CD14-positive monocyte (primary cell): ENCODE measurements at regions not wholly inside any gene's neighbourhood (a gene's known extent, or its start where the extent isn't known, plus 50 kb on each side); places are given as distances from the start of the nearest gene placed in this dataset.

Experiments used
- DNase-seq, 3 donors: peaks; one replicate each; pipeline ENCODE4 v3.0.0-alpha.2; 2011 to 2022
- H2AFZ ChIP-seq: 2 replicates; pipeline ENCODE4 v1.6.0; 2012; ENCODE audit warnings: mild to moderate bottlenecking, low read depth, low read length, inconsistent platforms; ENCODE audit not compliant: insufficient read depth, poor library complexity, severe bottlenecking
- H3K27ac ChIP-seq, 2 donors: 1 replicate in 1 of 2; 2 replicates in 1 of 2; pipeline ENCODE4 v1.5.1; 2012 to 2013; ENCODE audit warnings: low read length in 2 of 2, control low read depth in 1 of 2, inconsistent platforms in 1 of 2, low read depth in 1 of 2, mild to moderate bottlenecking in 1 of 2
- H3K27me3 ChIP-seq, 2 donors: one replicate each; pipeline versions ENCODE4 v1.6.0 to v1.6.1; 2011 to 2013; ENCODE audit warnings: low read length in 2 of 2; ENCODE audit not compliant: control insufficient read depth in 2 of 2, insufficient read depth in 2 of 2
- H3K36me3 ChIP-seq, 2 donors: replicated peaks in 1 of 2; 1 replicate in 1 of 2; 2 replicates in 1 of 2; pipeline versions ENCODE4 v1.5.1 to v1.6.1; 2012 to 2013; ENCODE audit warnings: low read length in 2 of 2, control low read depth in 1 of 2, inconsistent platforms in 1 of 2, mild to moderate bottlenecking in 1 of 2; ENCODE audit not compliant: insufficient read depth in 2 of 2, control insufficient read depth in 1 of 2
- H3K4me1 ChIP-seq, 2 donors: 1 replicate in 1 of 2; 2 replicates in 1 of 2; pipeline versions ENCODE4 v1.5.1 to v1.6.1; 2012 to 2013; ENCODE audit warnings: low read length in 2 of 2, control low read depth in 1 of 2, inconsistent platforms in 1 of 2, mild to moderate bottlenecking in 1 of 2, moderate library complexity in 1 of 2; ENCODE audit not compliant: insufficient read depth in 2 of 2, control insufficient read depth in 1 of 2
- H3K4me2 ChIP-seq: replicated peaks from 2 replicates; pipeline ENCODE3; 2012; ENCODE audit warnings: low read length, moderate library complexity, mild to moderate bottlenecking; ENCODE audit not compliant: poor library complexity, severe bottlenecking; ENCODE audit errors: extremely low read depth
- H3K4me3 ChIP-seq, 3 experiments: fragments of 200-600 bp in 1 of 3; sonication (generic) in 1 of 3; replicated peaks in 1 of 3; 1 replicate in 2 of 3; 2 replicates in 1 of 3; pipeline ENCODE4 v1.5.1; 2011 to 2013; ENCODE audit warnings: low read length in 3 of 3, mild to moderate bottlenecking in 3 of 3, control low read depth in 2 of 3, low read depth in 2 of 3, inconsistent platforms in 1 of 3, moderate library complexity in 1 of 3
- H3K79me2 ChIP-seq: 2 replicates; pipeline ENCODE4 v1.6.0; 2012; ENCODE audit warnings: mild to moderate bottlenecking, control low read depth, inconsistent platforms, low read length, moderate library complexity; ENCODE audit not compliant: insufficient read depth
- H3K9ac ChIP-seq: 2 replicates; pipeline ENCODE4 v1.6.0; 2017; ENCODE audit warnings: low read length, mild to moderate bottlenecking; ENCODE audit not compliant: insufficient read depth, poor library complexity, severe bottlenecking
- H3K9me3 ChIP-seq, 2 donors: replicated peaks in 1 of 2; 1 replicate in 1 of 2; 2 replicates in 1 of 2; pipeline versions ENCODE4 v1.5.1 to v1.6.1; 2012 to 2013; ENCODE audit warnings: low read length in 2 of 2, control low read depth in 1 of 2; ENCODE audit not compliant: control insufficient read depth in 1 of 2, insufficient read depth in 1 of 2
- H4K20me1 ChIP-seq: 2 replicates; pipeline ENCODE4 v1.6.0; 2012; ENCODE audit warnings: mild to moderate bottlenecking, low read length, control low read depth, moderate library complexity; ENCODE audit not compliant: insufficient read depth
- H3K27ac Mint-ChIP-seq, 7 donors: one replicate each; pipeline ENCODE4 v1.8.0; 2020; ENCODE audit warnings: mild to moderate bottlenecking in 7 of 7, mixed read lengths in 7 of 7, moderate library complexity in 6 of 7, inconsistent platforms in 2 of 7
- H3K27me3 Mint-ChIP-seq, 3 donors: one replicate each; pipeline ENCODE4 v1.8.0; 2021 to 2022; ENCODE audit warnings: low read depth in 3 of 3, mild to moderate bottlenecking in 3 of 3, mixed read lengths in 3 of 3, moderate library complexity in 3 of 3, inconsistent platforms in 1 of 3
- H3K36me3 Mint-ChIP-seq, 2 donors: one replicate each; pipeline ENCODE4 v1.8.0; 2020; ENCODE audit warnings: mixed read lengths in 2 of 2, inconsistent platforms in 1 of 2, mild to moderate bottlenecking in 1 of 2
- H3K4me1 Mint-ChIP-seq: one replicate; pipeline ENCODE4 v1.8.0; 2020; ENCODE audit warnings: mild to moderate bottlenecking, mixed read lengths
- H3K4me3 Mint-ChIP-seq, 2 donors: one replicate each; pipeline ENCODE4 v1.8.0; 2020; ENCODE audit warnings: mild to moderate bottlenecking in 2 of 2, mixed read lengths in 2 of 2, moderate library complexity in 1 of 2
- H3K9me3 Mint-ChIP-seq, 7 donors: one replicate each; pipeline ENCODE4 v1.8.0; 2020 to 2022; ENCODE audit warnings: mixed read lengths in 7 of 7, mild to moderate bottlenecking in 6 of 7, moderate library complexity in 6 of 7, inconsistent platforms in 2 of 7
- CTCF ChIP-seq: fragments of 200-600 bp; IDR thresholded peaks from one replicate; pipeline ENCODE4 v1.8.0; 2022; ENCODE audit warnings: antibody characterized with exemption, mild to moderate bottlenecking
- WGBS: methylation state at CpG from one replicate; pipeline ENCODE4 v1.1.5; 2013; ENCODE audit warnings: missing lambda C conversion rate; ENCODE audit not compliant: insufficient coverage; 5-methylcytosine and 5-hydroxymethylcytosine counted together
- intact Hi-C, 2 donors: fragments of 100-400 bp; cut with micrococcal nuclease; formaldehyde crosslinking; loops; one replicate each; pipeline versions ENCODE4 v1.15.0 to v1.15.1; 2023

DNA sequence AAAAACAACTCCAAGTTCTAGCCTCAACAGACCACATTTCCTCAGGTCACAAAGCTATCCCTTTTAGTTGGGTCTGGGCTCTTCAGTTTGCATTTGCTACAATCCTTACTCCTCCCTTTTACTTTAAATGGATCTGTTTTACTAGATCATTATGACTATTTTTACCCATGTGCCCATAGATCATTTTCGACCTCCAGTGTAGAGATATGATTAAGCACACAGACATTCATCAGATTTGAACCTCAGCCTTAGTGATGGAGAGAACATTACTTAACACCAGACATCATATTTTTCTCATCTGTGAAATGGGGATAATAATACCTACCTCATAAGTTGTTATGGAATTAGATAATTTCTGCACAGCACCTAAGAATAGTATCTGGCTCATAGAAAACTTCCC is 141.9 kb downstream of the NPR3 start:
- H3K27me3 ChIP-seq = no peaks in the 10 kb centered on the region
- no peaks in the 10 kb centered on the region for H3K4me1 Mint-ChIP-seq
- TF ChIP-seq CTCF = no peak
- H3K27ac ChIP-seq = no peak overlapping the region
- no peaks in the 10 kb centered on the region for H3K36me3 Mint-ChIP-seq
- no peak overlapping the region for H3K4me3 Mint-ChIP-seq
- no peaks in the 10 kb centered on the region for H3K79me2 ChIP-seq
- intact Hi-C loops = no loop called here
- peaks cover 0 to 2% (median 1%) of the 10 kb centered on the region in 3 donors for H3K27me3 Mint-ChIP-seq
- H2AFZ ChIP-seq = no peak overlapping the region
- H3K36me3 ChIP-seq = no peaks in the 10 kb centered on the region
- no peaks in the 10 kb centered on the region for H3K9me3 ChIP-seq
- no peaks in the 10 kb centered on the region for H4K20me1 ChIP-seq
- peaks cover 0 to 5% (median under 1%) of the 10 kb centered on the region in 7 donors for H3K9me3 Mint-ChIP-seq
- no peak for DNase-seq
- H3K4me2 ChIP-seq = no peak overlapping the region
- H3K9ac ChIP-seq = no peak overlapping the region
- H3K4me3 ChIP-seq = no peak overlapping the region
- WGBS = no CpG with 5 or more reads among the region's 1 CpG
- no peak overlapping the region for H3K27ac Mint-ChIP-seq
- H3K4me1 ChIP-seq = no peaks in the 10 kb centered on the region

DNA sequence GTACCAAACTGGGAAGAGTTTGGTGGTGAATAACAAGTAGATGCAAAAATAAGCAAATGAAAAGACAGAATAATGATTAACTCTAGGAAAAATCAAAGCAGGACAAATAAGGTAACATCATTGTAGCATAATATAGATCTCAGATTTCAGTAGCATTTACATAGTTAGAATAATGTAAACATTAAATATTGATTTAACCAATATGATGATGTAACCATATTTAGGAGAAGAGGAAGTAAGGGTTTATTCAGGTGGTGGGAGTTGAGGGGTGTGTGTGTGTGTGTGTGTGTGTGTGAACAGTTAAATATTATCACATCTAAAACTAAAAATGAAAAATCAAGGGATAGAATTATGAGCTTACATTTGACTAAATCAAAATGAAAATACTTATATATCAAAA is 143.4 kb downstream of the NPR3 start:
- Histone ChIP-seq H4K20me1 (no peaks in the 10 kb centered on the region), H3K9me3 (peaks cover 0 to 7% of the 10 kb centered on the region in 2 donors), H2AFZ (no peak overlapping the region), H3K27me3 (no peaks in the 10 kb centered on the region), H3K4me2 (no peak overlapping the region), H3K4me1 (no peaks in the 10 kb centered on the region), H3K27ac (no peak overlapping the region), H3K36me3 (no peaks in the 10 kb centered on the region), H3K4me3 (no peak overlapping the region), H3K79me2 (no peaks in the 10 kb centered on the region), H3K9ac (no peak overlapping the region)
- peaks cover 0 to 10% (median 7%) of the 10 kb centered on the region in 7 donors for H3K9me3 Mint-ChIP-seq
- no peaks in the 10 kb centered on the region for H3K4me1 Mint-ChIP-seq
- H3K36me3 Mint-ChIP-seq = no peaks in the 10 kb centered on the region
- TF ChIP-seq CTCF = no peak
- H3K27me3 Mint-ChIP-seq = peaks cover 0 to 2% (median 1%) of the 10 kb centered on the region in 3 donors
- no peak overlapping the region for H3K27ac Mint-ChIP-seq
- no peak overlapping the region for H3K4me3 Mint-ChIP-seq
- intact Hi-C loops = no loop called here
- DNase-seq = no peak
